ENCODE measurements at regions not wholly inside any gene's neighbourhood (a gene's known extent, or its start where the extent isn't known, plus 50 kb on each side); places are given as distances from the start of the nearest gene placed in this dataset.

- no peak for TF ChIP-seq CTCF (conservative IDR thresholded peaks at IDR 0.05; ENCODE audit: low read depth, low read length)
- DNase-seq (ENCODE audit: low read depth) = no peak
These were observed 66.7 kb upstream of the GPR26 start for GRCh38 chr10:123599366-123599849.

GRCh38 chr10:123600177-123600576, 66.0 kb upstream of the GPR26 start:
- TF ChIP-seq CTCF (conservative IDR thresholded peaks at IDR 0.05; ENCODE audit: low read depth, low read length) = no peak
- DNase-seq (ENCODE audit: low read depth) = no peak
- H3K4me3 ChIP-seq (ENCODE audit: low read length) = no peak overlapping the region

More at GRCh38 chr10:123599366-123599849, 66.7 kb upstream of the GPR26 start:
- H3K4me3 ChIP-seq (ENCODE audit: low read length) = no peak overlapping the region

GRCh38 chr10:123603130-123603529, 63.0 kb upstream of the GPR26 start:
- DNase-seq (ENCODE audit: low read depth) = no peak
- no peak for TF ChIP-seq CTCF (conservative IDR thresholded peaks at IDR 0.05; ENCODE audit: low read depth, low read length)
- H3K4me3 ChIP-seq (ENCODE audit: low read length) = no peak overlapping the region

GRCh38 chr10:123604506-123604905, 61.6 kb upstream of the GPR26 start:
- H3K4me3 ChIP-seq (ENCODE audit: low read length) = no peak overlapping the region
- DNase-seq (ENCODE audit: low read depth) = no peak
- TF ChIP-seq CTCF (conservative IDR thresholded peaks at IDR 0.05; ENCODE audit: low read depth, low read length) = no peak

GRCh38 chr10:123606006-123606405, 60.1 kb upstream of the GPR26 start:
- no peak for DNase-seq (ENCODE audit: low read depth)
- TF ChIP-seq CTCF (conservative IDR thresholded peaks at IDR 0.05; ENCODE audit: low read depth, low read length) = no peak
- no peak overlapping the region for H3K4me3 ChIP-seq (ENCODE audit: low read length)

- TF ChIP-seq CTCF (conservative IDR thresholded peaks at IDR 0.05; ENCODE audit: low read depth, low read length) = no peak
- DNase-seq (ENCODE audit: low read depth) = no peak
- H3K4me3 ChIP-seq (ENCODE audit: low read length) = no peak overlapping the region
These were observed 59.2 kb upstream of the GPR26 start for GRCh38 chr10:123606955-123607354.

- H3K4me3 ChIP-seq (ENCODE audit: low read length) = no peak overlapping the region
- no peak for TF ChIP-seq CTCF (conservative IDR thresholded peaks at IDR 0.05; ENCODE audit: low read depth, low read length)
- no peak for DNase-seq (ENCODE audit: low read depth)
These were observed 58.8 kb upstream of the GPR26 start for GRCh38 chr10:123607386-123607785.
